ENCODE measurements at regions not wholly inside any gene's neighbourhood (a gene's known extent, or its start where the extent isn't known, plus 50 kb on each side); places are given as distances from the start of the nearest gene placed in this dataset.

DNA sequence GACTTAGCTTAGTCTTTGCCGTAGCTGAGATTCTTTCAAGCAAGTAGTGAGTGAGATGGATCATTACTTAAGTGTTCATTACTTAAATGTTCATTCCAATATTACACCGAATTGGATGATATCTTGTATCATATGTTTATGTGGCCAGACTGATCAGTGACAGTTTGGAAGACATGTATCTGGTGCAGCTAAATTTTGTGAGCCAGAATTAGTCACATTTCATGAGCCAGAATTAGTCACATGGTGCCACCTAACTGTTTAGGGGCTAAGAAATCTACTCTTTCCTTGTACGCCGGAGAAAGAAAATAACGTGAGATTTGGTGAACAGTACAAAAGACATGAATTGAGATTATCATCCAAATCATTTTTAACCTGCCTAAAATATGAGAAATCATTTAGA, 355.6 kb downstream of the USP25 start:
- no peak for TF ChIP-seq ZFX (IDR thresholded peaks at IDR 0.05)
- TF ChIP-seq, protein P1, sequence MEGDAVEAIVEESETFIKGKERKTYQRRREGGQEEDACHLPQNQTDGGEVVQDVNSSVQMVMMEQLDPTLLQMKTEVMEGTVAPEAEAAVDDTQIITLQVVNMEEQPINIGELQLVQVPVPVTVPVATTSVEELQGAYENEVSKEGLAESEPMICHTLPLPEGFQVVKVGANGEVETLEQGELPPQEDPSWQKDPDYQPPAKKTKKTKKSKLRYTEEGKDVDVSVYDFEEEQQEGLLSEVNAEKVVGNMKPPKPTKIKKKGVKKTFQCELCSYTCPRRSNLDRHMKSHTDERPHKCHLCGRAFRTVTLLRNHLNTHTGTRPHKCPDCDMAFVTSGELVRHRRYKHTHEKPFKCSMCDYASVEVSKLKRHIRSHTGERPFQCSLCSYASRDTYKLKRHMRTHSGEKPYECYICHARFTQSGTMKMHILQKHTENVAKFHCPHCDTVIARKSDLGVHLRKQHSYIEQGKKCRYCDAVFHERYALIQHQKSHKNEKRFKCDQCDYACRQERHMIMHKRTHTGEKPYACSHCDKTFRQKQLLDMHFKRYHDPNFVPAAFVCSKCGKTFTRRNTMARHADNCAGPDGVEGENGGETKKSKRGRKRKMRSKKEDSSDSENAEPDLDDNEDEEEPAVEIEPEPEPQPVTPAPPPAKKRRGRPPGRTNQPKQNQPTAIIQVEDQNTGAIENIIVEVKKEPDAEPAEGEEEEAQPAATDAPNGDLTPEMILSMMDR (conservative IDR thresholded peaks at IDR 0.05), result no peak

Measured in C4-2B (cell line).